ENCODE measurements at regions not wholly inside any gene's neighbourhood (a gene's known extent, or its start where the extent isn't known, plus 50 kb on each side); places are given as distances from the start of the nearest gene placed in this dataset.

GRCh38 chr3:94374439-94375161 lies 311.7 kb downstream of the NSUN3 start:
- Histone ChIP-seq H2BK20ac (ENCODE audit: low read length) (0 out of 2 replicates have a peak overlapping the region, but pooled peaks have one; percentile 6), H3K56ac (replicated peaks; ENCODE audit: insufficient read length, low read depth, low read length) (no peak overlapping the region), H3K9ac (replicated peaks in 1 of 4; ENCODE audit: extremely low read depth in 1 of 4, low read depth in 3 of 4, low read length in 3 of 4) (no peak overlapping the region), H3K9me3 (ENCODE audit: insufficient read depth in 2 of 2, low read depth in 1 of 2, low read length in 1 of 2) (no peaks in the 10 kb centered on the region), H2AFZ (ENCODE audit: low read length) (peak overlapping the region; percentile 70; the same call in 1 of the 2 replicates), H3K27ac (ENCODE audit: low read depth, low read length) (no peak overlapping the region), H3K79me2 (ENCODE audit: control insufficient read depth in 1 of 2, insufficient read depth in 2 of 2, low read length in 2 of 2) (no peaks in the 10 kb centered on the region), H2AK5ac (ENCODE audit: low read depth, low read length) (no peak overlapping the region), H4K20me1 (replicated peaks in 1 of 2; ENCODE audit: control insufficient read depth in 1 of 2, insufficient read depth in 2 of 2, low read length in 2 of 2) (no peaks in the 10 kb centered on the region), H4K91ac (replicated peaks; ENCODE audit: insufficient read length, low read length) (no peak overlapping the region), H3K14ac (ENCODE audit: insufficient read length) (no peak overlapping the region), H2BK120ac (replicated peaks; ENCODE audit: low read depth, low read length) (no peak overlapping the region), H4K5ac (ENCODE audit: insufficient read length, low read depth, low read length) (no peak overlapping the region), H4K8ac (ENCODE audit: extremely low read depth, insufficient read depth, low read length) (no peak overlapping the region), H3K4me2 (ENCODE audit: insufficient read depth in 1 of 2, low read depth in 2 of 2, low read length in 2 of 2) (peak overlapping the region in 1 of 2 experiments; percentile 26; a peak in 1 of 4 replicates), H3K4ac (replicated peaks; ENCODE audit: insufficient read length, low read depth, low read length) (no peak overlapping the region), H2BK5ac (ENCODE audit: low read depth, low read length) (no peak overlapping the region), H2BK12ac (ENCODE audit: low read depth, low read length) (peak overlapping the region; percentile 22; the same call in 1 of the 2 replicates), H3K23me2 (ENCODE audit: low read depth, low read length) (no peaks in the 10 kb centered on the region; the same call in 1 of the 2 replicates), H2BK15ac (ENCODE audit: low read length) (no peak overlapping the region), H3K23ac (ENCODE audit: insufficient read length) (no peak overlapping the region), H3K4me3 (ENCODE audit: extremely low read depth in 1 of 4, insufficient read depth in 2 of 4, low read depth in 3 of 4, low read length in 4 of 4) (no peak overlapping the region), H3K4me1 (replicated peaks in 1 of 4; ENCODE audit: control insufficient read depth in 3 of 4, insufficient read depth in 4 of 4, low read length in 3 of 4) (peaks cover 0 to 4% (median under 1%) of the 10 kb centered on the region in 4 experiments; a peak in 3 of 7 replicates), H3K18ac (ENCODE audit: extremely low read depth, low read length) (peak overlapping the region; percentile 15; the same call in 1 of the 2 replicates), H3K27me3 (replicated peaks in 1 of 4; ENCODE audit: control insufficient read depth in 3 of 4, extremely low read depth in 1 of 4, insufficient read depth in 3 of 4, low read length in 3 of 4) (no peaks in the 10 kb centered on the region), H3K36me3 (ENCODE audit: control insufficient read depth in 2 of 4, insufficient read depth in 4 of 4, low read length in 3 of 4) (no peaks in the 10 kb centered on the region), H3K79me1 (ENCODE audit: low read depth, low read length) (no peaks in the 10 kb centered on the region)
- TF ChIP-seq BACH1 (IDR thresholded peaks at IDR 0.05; ENCODE audit: low read length) (no peak), SAP30 (IDR thresholded peaks at IDR 0.05; ENCODE audit: insufficient read depth, insufficient replicate concordance, low read length) (no peak), USF2 (IDR thresholded peaks at IDR 0.05; ENCODE audit: low read length) (no peak), CREB1 (IDR thresholded peaks at IDR 0.05) (no peak), SIN3A (conservative IDR thresholded peaks at IDR 0.05 in 1 of 2, IDR thresholded peaks at IDR 0.05 in 1 of 2; ENCODE audit: low read depth in 1 of 2, low read length in 2 of 2) (no peak), TAF1 (IDR thresholded peaks at IDR 0.05; ENCODE audit: low read depth, low read length) (no peak), YY1 (IDR thresholded peaks at IDR 0.05; ENCODE audit: low read depth, low read length) (no peak)
- 75% methylated on average over 1 of the region's 1 CpG; no CpG with 5 or more reads in 1 of the 2 experiments for WGBS, 2 experiments (ENCODE audit: extremely low coverage in 1 of 2, insufficient coverage in 1 of 2, insufficient read length in 1 of 2, insufficient replicate concordance in 2 of 2, low coverage in 1 of 2, low lambda C conversion rate in 2 of 2, missing lambda C conversion rate in 1 of 2)
- ChIA-PET POLR2A (ENCODE audit: partially characterized antibody) (interaction anchor here (0.6 kb wide), 1 partner anchor 14 kb away, joined by 3 read pairs; no protein-coding TSS in a partner anchor), CTCF (ENCODE audit: partially characterized antibody) (interaction anchor here (0.7 kb wide), 1 partner anchor 125 kb away, joined by 4 read pairs; no protein-coding TSS in a partner anchor)
- FAIRE-seq = no peak
- no peak for DNase-seq (ENCODE audit: low read depth in 1 of 2, low spot score in 2 of 2)

All from H1 (cell line).